HG03575 (cell line): ENCODE measurements at regions not wholly inside any gene's neighbourhood (a gene's known extent, or its start where the extent isn't known, plus 50 kb on each side); places are given as distances from the start of the nearest gene placed in this dataset.
"Not testable (repeated sequence)": the region's sequence is repeated elsewhere in the genome, so short reads cannot be mapped to it uniquely, and the experiment has no call there.

Source experiments
- ATAC-seq: cut with Tn5 transposase; IDR thresholded peaks from one replicate; pipeline ENCODE4 v1.9.1; 2021; ENCODE audit not compliant: unreplicated experiment, insufficient number of reproducible peaks, low FRiP score; ENCODE audit errors: extremely low read depth

- ATAC-seq = no peak
These were observed 230.8 kb downstream of the CYLC2 start for GRCh38 chr9:103225702-103226646.

GRCh38 chr9:103226647-103227013, 231.5 kb downstream of the CYLC2 start:
- ATAC-seq = no peak

DNA sequence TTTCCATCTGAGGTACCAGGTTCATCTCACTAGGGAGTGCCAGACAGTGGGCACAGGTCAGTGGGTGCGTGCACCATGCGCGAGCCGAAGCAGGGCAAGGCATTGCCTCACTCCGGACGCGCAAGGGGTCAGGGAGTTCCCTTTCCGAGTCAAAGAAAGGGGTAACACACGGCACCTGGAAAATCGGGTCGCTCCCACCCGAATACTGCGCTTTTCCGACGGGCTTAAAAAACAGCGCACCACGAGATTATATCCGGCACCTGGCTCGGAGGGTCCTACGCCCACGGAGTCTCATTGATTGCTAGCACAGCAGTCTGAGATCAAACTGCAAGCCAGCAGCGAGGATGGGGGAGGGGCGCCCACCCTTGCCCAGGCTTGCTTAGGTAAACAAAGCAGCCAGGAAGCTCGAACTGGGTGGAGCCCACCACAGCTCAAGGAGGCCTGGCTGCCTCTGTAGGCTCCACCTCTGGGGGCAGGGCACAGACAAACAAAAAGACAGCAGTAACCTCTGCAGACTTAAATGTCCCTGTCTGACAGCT, 242.5 kb downstream of the CYLC2 start:
- not testable (repeated sequence) for ATAC-seq

GRCh38 chr9:103242025-103242424, 246.9 kb downstream of the CYLC2 start:
- ATAC-seq = no peak

GRCh38 chr9:103242486-103242885, 247.4 kb downstream of the CYLC2 start:
- ATAC-seq = no peak

DNA sequence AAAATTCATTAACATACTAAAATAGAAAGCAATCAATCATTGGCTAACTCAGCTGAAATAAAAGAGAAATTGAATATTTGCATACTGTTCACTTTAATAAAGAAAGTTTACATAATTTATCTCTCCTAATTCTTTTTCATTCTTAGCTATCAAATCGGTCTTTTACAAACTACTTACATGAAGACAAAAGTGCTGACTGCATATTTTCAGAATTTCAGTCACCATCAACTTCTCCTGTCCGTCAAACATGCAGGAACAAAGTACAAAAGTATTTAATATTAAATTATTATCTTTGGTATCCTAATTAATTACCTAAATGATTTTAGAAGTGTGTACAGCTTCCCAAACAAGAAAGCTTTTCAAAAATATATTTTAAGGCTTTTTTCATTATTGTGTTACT, 248.4 kb downstream of the CYLC2 start:
- ATAC-seq = no peak

- ATAC-seq = no peak
These were observed 250.2 kb downstream of the CYLC2 start for GRCh38 chr9:103245369-103245768.

DNA sequence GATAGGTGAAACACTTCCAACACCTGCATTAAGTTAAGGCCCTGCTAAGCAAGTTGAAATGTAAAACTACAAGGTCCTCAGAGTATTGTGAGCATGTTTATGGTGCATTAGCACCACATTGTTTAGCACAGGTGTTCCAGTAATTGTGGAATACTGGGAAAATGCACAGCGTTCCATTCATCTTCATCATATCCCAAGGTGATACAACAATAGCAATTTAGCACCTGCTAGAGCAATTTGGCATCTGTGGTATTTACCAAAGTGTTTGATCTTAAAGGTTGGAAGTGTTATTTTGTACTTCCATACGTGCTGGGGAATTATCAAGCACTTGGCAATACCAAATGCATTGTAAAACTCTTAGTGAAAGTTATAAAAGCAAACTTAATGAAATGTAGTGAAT, 266.8 kb downstream of the CYLC2 start:
- ATAC-seq = no peak

GRCh38 chr9:103266064-103266463, 270.9 kb downstream of the CYLC2 start:
- ATAC-seq = no peak

DNA sequence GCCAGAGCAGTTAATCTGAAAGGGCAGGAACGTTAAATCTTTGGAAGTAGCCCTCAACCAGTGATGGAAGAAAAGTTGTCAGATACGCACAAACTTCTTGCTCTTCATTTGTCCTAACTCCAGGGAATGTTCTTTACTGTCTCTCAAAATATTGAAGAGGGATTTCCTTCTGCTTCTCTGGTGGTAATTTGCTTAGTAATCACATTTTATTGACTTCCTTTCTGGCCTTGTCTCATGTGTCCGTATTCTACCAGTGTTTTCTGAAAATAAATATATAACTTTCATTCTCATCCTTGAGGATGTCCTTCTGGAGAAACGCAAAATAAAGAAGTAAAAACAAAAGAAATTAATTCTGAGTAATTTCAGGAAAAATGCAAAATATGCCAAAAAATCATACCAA, 282.1 kb downstream of the CYLC2 start:
- no peak for ATAC-seq

DNA sequence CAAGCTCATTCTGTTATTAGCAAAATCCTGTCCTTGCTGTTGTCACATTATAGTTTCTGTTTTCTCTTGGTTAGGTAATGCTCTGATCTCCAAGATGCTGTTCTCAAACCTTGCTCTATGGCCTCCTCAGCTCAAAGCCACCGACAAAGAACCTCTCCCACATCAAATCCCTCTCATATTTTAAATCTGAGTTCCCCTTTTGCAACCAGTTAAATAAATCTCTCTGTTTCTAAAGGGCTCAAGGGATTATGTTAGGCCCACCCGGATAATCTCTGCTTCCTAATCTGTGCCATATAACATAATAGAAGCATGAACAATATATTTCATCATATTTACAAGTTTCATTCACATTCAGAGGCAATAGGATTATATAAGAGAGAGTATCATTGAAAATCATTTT, 286.0 kb downstream of the CYLC2 start:
- ATAC-seq = no peak

- ATAC-seq = no peak
These were observed 292.2 kb downstream of the CYLC2 start for GRCh38 chr9:103287361-103287760.

DNA sequence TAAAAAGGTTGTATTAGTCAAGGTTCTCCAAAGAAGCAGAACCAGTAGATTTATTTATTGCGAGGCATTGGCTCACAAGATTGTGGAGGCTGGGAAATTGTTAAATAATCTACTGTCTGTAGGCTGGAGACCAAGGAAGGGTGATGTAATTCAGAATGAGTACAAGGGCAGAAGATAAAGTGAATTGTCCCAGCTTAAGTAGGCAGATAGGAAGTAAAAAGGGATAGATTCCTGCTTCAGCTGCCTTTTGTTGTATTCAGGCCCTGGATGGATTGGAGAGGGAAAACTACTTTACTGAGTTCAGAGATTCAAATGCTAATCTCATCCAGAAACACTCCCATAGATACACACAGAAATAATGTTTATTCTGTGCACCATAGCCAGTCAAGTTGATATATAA, 301.1 kb downstream of the CYLC2 start:
- ATAC-seq = no peak

DNA sequence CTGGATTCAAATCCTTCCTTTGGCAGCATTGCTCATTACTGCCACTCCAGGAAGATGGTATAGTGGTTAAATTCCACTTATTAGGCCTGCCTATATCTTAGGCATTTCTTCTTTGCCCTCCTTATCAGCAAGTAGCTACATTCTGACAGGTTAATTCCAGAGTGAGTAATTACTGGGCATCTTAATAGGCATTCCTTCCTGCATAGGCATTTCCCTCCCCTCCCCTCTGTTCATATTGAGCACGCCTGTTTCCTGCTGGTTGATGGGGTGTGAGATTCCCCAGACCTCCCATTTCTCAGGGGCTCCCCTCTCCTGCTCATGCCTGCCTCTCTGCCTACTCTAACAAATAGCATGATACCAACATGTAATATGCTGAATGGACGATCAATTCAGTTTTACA, 305.9 kb downstream of the CYLC2 start:
- ATAC-seq = no peak

DNA sequence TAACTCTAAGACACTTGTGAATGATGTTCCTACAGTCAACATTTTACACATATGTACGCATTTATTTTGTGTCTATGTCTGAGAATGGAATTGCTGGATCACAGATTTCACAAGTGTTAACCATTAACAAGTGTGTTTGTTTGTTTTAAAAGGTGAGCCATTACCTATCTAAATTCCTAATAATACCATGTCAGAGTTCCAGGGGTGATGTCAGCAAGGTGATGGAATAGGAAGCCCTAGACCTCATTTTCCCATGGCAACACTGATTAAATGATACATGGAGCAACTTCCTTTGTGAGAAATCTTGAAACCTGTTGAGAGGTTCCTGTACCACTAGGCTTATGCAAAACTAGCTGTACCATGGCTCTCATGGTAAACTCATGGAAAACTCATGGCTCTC, 309.7 kb downstream of the CYLC2 start:
- ATAC-seq = no peak

DNA sequence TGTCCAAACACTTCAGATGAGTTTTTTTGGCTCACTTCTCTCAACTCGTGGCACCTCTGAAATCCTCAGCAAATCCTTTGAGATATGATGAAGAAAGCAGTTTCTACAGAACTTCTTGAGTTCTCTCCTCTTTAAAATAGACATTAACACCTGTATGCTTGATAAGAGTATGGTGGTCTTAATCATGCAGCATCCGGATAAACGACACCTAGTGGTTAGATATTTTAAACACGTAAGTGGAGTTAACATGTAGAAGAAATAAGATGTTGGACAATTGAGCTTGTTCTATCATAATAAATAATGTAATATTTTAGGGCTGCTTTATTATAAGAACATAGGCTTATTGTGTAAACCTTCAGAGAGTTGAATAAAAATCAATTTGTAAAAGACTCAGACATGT, 324.8 kb downstream of the CYLC2 start:
- no peak for ATAC-seq

DNA sequence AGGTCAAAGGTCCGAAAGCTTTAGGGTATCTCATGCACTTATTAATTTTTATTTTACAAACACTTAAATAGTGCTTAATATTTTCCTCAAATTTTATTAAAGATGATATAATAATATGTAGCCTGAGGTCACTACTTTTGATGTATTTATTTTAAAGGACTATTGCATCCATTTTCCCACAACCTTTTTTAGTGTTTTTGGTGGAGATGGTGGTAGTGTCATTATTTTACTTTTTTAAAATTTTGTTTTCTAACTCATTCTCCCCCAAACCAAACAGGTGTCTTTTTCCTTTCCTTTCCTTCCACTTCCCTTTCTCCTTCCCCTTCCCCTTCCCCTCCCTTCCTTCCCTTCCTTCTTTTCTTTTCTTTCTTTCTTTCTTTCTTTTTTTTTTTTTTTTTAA, 328.6 kb downstream of the CYLC2 start:
- ATAC-seq = no peak

DNA sequence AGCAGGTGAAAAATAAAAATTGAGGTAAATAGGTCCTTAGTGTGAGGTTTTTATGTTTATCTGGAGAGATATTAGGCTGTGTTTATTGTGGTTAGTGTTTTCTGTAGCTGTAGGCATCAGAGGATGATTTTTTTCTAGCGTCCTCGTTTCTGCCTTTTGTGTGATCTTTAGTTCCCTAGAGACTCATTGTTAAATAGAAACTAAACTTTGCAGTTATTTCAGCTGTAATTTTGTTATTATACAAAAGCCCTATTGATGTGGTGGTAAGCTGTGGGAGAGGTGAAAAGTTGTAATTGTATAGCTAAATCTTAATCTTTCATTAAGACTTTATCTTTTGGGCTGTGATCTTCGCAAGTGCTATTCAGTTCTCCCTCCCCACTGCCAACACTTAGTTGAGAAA, 340.3 kb downstream of the CYLC2 start:
- ATAC-seq = no peak

- no peak for ATAC-seq
These were observed 359.9 kb downstream of the CYLC2 start for GRCh38 chr9:103355000-103355399.

DNA sequence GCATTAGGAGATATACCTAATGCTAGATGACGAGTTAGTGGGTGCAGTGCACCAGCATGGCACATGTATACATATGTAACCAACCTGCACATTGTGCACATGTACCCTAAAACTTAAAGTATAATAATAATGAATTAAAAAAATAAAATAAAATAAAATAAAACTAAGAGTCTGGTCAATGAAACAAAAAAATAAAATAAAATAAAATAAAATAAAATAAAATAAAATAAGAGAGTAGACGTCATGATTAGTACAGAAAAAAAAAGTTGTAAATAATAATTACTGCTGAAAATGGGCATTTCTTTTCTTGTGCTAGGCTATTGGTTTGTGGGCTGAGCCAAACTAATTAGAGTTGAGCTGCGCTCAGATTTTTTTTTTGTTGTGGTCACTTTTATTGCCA, 362.8 kb downstream of the CYLC2 start:
- not testable (repeated sequence) for ATAC-seq

GRCh38 chr9:103361906-103362305, 366.8 kb downstream of the CYLC2 start:
- no peak for ATAC-seq
